HG02763 (cell line): ENCODE measurements at regions not wholly inside any gene's neighbourhood (a gene's known extent, or its start where the extent isn't known, plus 50 kb on each side); places are given as distances from the start of the nearest gene placed in this dataset.

Experiments
- ATAC-seq: cut with Tn5 transposase; IDR thresholded peaks from one replicate; pipeline ENCODE4 v1.9.1; 2021; ENCODE audit warnings: mild to moderate bottlenecking, moderate library complexity; ENCODE audit not compliant: unreplicated experiment

- no peak for ATAC-seq
Measured at GRCh38 chr2:151157000-151157735, 104.5 kb downstream of the RBM43 start.

GRCh38 chr2:151156431-151156830 lies 105.2 kb downstream of the RBM43 start:
- ATAC-seq = no peak

DNA sequence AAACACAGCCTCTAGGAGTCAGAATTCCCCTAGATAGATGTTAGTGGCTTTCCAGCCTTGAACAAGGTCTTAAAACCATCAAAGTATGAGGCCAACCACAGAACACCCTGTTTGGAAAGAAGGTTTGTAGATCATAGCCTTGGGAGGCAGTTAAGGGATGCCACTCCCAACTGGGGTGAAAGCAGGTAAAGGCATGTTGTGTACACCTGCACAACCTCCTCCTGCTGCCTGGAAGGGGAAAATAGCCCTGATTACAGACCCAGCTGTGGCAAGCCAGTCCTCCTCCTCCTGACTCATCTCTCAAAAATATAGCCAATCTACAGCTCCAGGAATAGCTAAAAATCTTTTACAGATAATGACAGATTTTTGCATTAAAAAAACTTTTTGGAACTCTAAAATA lies 108.1 kb downstream of the RBM43 start:
- ATAC-seq = no peak

DNA sequence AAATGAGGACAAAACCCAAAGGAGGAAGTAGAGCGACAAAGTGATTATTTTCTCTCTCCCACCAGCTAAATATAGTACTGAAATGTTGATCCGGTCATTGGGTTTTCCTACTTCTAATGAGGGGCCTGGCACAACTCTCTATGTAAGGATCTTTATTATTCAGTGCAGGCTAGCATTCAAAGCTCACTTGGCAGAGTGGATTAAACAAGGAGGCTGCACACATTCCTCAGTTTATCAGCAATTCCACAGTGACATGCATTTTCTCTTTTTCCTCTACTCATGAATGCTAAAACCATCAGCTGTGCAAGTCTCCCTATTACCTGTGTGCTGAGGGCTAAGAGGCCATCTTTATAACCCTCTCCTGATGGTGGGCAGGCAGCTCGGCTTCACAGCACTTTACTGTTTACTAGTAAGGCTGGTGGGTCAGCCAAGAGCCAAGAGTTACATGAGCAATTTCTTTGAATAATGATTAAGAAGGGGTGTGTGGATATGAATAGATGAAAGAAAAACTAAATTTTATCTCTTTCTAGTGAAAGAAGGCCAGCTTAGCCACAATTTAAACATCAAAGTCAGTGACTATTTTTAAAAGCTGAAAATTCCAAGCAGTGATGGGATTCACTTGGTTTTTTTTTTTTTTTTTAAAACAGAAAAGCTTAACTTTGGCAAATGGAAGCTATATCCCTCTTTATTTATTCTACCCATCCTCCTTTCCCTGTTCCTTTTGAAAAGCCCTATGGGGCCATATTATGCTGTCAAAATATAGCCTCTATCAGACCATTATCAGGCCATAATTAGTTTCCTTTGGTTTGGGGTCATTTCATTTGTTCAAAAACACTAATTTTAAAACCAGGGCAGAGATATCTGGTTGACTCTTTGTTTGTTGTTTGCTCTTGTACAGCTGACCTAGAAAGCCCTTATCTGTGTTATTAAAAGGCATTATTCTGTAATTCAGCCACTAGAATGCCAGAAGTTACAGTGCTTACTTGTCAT lies 111.0 kb downstream of the RBM43 start:
- ATAC-seq = no peak

GRCh38 chr2:151138507-151138906 lies 123.2 kb downstream of the RBM43 start:
- no peak for ATAC-seq

GRCh38 chr2:151137526-151137925 lies 124.1 kb downstream of the RBM43 start:
- ATAC-seq = no peak

- ATAC-seq = no peak
Measured at GRCh38 chr2:151120011-151120410, 141.7 kb downstream of the RBM43 start.

DNA sequence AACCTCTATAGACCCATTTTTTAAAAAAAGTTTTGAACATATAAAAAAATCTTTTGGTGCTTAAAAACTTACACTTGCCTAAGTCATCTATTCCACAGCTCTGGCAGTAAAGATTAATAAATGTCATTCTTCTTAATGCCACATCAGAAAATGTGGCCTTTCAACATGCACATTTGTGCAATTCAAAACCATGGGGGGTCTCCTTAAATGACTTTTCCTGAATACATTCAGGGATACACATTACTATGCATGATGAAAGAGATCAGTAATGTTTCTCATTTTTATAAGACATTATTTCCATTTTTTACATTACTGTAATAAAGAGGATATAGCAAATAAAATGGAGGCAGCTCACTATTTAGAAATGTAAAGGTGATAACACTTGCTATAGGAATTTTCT lies 142.3 kb downstream of the RBM43 start:
- no peak for ATAC-seq

DNA sequence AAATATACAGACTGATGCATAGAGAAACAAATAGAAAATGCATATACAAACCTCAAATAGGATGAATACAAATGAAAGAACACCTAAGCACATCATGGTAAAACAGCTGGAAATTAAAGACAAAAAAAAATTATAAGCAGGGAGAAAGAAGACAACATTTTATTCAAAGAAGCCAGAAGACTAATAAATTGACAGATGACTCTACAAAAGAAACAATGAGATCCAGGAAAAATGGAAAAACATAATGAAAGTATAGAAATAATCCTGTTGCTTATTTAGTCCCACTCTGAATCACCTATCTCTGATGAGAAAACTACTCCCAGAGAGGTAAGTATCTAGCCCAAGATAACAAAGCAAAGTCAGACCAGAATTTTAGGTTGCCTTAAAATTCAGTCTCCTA lies 143.4 kb downstream of the RBM43 start:
- ATAC-seq = no peak

DNA sequence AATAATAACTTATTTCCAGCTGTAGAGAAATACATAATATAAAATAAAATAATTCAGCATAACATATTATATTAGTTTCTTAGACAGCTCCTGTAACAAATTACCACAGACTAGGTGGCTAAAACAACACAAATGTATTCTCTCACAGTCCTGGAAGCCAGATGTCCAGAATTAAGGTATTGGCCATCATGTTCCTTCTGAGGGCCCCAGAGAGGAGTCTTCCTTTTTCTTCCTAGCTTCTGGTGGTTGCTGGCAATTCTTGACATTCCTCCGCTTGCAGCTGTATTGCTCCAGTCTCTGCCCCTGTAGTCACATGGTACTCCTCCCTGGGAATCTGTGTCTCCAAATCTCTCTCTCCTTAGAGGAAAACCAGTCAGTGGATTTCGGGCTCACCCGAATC lies 146.8 kb downstream of the RBM43 start:
- no peak for ATAC-seq

DNA sequence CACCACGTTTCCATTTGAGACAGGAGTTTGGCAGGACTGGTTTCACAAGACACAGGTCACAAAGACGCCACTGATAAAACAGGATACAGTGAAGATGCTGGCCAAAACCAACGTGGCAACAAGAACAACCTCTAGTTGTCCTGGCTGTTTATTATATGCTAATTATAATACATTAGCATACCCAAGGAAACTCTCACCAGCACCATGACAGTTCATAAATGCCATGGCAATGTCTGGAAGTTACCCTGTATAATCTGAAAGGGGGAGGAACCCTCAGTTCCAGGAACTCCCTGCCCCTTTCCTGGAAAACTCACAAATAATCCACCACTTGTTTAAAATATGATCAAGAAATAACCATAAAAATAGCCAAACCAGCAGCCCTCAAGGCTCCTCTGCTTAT lies 148.3 kb downstream of the RBM43 start:
- ATAC-seq = no peak

DNA sequence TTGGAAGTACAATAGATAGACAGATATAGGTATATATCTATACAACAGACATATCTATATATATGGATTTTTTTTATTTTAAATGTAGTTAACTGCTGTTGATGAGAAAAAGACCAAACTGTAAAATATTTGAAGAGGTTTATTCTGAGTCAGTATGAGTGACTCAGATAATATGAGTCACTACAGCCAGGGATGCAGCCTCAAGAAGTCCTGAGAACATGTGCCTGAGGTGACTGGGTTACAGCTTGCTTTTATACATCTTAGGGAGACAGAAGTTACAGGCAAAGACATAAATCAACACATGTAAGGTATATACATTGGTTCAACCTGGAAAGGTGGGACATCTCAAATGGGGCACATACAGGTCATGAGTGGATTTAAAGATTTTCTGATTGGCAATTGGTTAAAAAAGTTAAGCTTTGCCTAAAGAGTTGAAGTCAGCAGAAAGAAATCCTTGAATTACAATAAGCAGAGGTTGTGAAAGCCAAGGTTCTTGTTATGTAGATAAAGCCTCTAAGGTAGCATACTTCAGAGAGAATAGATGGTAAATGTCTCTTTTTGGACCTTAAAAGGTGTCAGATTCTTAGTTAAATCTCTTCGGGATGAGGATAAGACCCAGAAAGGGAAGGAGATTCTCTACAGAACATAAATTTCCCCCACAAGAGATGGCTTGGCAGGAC lies 149.9 kb downstream of the RBM43 start:
- no peak for ATAC-seq

DNA sequence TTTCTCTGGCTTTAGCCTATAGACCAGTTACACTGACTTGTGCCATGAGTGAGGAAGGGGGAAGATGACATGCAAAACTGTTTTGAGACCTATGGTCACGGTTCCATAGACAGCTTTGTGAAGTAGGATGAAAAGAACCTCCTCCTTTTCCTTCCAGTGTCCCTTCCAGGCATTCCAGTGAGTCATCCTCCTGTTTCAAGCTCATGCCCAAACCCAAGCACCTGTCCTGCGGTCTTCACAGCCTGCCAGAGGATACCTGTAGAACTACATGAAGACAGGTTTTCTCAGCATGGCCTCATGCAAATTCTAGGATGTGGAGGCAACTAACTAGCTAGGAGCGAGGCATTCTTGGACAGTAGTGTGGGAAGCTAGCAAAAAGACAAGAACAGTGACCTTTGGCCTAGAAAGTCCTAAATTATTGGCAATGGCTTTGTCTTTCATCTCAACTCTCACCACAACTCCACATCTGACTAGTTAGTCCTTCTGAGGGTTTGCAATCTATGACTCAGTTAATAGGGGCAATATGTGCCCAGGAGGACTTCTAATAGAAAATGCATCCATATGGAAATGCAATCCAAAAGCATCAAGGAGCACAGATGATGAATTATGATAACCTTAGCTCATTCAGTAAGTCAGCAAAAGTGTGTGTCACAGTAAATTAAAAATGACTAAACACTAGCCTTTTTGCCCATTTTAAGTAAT lies 154.7 kb downstream of the RBM43 start:
- no peak for ATAC-seq

GRCh38 chr2:151103551-151103950 lies 158.1 kb downstream of the RBM43 start:
- ATAC-seq = no peak

GRCh38 chr2:151102226-151102625 lies 159.4 kb downstream of the RBM43 start:
- ATAC-seq = no peak

- no peak for ATAC-seq
Measured at GRCh38 chr2:151098841-151099240, 162.8 kb downstream of the RBM43 start.

- no peak for ATAC-seq
Measured at GRCh38 chr2:151097895-151098294, 163.8 kb downstream of the RBM43 start.

DNA sequence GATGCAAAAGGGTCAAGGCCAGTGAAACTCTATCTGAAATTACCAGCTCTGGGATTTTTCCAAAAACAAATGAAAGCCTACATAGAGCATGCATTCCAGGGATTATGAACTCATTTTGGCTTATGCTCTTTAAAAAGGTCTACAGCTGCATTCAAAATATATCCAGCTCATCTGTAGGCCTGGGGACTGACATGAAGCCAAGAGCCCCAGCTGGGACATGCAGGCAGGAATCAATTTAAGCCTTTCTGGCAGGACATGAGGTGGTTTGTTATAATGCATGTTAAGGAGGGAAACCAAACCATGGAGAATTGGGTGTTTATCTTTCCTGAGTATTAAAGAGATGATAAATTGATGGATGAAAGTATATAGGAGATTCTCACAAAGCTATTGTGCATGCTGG lies 164.5 kb downstream of the RBM43 start:
- no peak for ATAC-seq

- no peak for ATAC-seq
Measured at GRCh38 chr2:151096235-151096634, 165.4 kb downstream of the RBM43 start.

GRCh38 chr2:151095463-151095862 lies 166.2 kb downstream of the RBM43 start:
- ATAC-seq = no peak

DNA sequence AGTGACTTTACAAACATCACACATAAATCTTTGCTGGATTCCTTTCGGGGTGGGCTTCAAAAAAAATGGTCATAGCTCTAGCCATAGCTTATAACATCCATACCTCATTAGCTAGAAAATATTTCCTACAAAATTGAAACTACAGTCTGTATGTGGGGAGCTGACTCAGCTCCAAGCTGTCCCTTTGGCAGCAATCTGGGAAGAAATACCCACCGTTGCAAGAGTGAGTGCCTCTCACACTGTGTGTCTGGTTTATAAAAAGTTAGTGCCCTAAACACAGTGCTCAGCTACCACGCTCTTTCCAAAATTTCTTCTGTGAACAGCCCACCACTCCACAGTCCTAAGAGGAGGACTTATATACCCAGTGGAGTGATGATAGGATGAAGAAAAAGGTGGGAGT lies 170.1 kb downstream of the RBM43 start:
- no peak for ATAC-seq
